ENCODE measurements at regions not wholly inside any gene's neighbourhood (a gene's known extent, or its start where the extent isn't known, plus 50 kb on each side); places are given as distances from the start of the nearest gene placed in this dataset.

DNA sequence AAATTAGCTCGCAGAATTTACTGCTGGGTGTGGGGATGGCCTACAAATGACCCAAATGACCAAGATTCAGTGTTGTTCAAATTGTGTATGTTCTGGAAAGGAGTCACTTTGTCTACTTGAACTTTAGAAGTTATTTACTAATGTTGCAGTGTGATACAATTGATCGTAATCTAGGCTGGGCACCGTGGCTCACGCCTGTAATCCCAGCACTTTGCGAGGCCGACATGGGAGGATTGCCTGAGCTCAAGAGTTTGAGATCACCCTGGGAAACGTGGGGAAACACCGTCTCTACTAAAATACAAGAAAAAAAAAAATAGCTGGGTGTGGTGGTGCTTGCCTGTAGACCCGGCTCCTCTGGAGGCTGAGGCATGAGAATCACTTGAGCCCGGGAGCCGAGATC, 57.6 kb upstream of the TMPRSS2 start:
- DNase-seq, result no peak

DNA sequence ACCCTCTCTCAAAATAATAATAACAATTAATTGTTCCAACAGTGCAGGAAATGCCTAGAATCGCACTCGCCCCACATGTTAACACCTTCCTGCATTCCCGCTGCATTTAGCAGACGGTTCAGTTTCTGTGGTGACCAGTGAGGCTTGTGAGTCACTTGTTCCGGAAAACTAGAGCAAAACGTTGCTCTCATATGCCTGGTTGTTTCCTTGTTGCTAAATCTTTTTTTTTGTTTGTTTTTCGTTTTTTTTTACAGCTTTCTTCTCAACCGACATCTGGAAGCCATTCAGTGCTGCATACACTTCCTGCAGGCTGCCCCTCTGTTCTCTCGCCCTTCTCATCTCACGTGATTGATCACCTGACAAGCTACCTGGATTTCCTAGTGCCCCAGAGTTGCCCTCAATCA, 56.9 kb upstream of the TMPRSS2 start:
- no peak for DNase-seq

DNA sequence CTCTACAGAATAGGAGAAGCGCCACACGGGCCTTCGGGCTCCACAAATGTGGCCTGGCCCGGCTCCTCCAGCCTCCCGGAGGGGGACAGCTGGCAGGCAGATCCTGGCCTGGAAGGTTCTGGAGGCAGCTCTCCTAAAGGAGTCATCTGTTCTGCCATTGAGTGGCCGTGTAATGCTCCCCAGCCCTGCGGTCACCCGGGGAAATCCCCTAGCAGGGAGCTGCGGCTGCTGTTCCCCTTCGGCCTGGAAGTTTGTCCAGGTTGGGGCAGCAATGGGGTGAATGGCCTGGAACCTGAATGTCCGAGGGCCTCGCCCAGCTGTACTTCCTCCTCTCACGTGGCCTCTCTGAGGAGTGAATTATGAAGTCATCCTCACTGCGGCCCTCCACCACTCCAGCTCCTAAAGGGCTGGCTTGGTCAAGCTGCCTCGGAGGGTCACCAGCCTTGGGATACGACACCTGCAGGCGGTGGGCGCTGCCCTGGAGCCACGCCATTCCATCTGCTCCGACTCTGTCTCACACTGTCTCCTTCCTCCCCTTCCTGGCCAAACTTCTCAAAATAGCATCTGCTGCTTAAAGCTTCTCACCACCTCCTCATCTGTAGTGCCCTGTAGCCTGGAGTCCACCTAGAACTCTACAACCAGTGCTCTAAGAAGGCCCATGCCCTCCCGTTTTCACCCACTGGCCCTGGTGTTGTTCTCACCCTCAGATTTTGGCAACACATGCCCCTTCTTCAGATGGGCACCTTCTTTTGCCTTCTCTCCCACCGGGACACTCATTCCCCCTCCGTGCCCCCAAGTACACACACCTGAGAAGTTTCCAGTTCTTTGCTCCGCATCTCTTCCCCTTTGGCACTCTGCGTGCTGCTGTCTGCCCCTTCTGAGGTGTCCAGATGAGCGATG, 54.4 kb upstream of the TMPRSS2 start:
- no peak for DNase-seq

DNA sequence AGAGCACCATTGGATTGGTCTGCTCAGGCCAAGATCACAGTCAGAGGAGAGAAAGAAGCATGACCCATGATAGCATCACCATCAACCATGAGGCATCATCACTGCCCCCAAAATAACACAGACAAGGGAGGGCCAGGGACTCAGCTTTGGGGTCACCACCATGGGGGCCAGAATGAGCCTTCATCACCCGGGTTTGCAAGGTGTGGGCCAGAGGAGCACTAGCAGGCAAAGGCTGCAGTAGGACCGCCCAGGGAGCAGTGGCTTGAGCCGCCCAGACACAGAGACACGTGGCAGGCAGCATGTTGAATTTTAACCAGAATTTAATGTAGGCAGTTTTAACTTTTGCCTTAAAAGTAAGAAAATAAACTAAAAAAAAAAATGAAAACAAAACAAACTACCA, 53.7 kb upstream of the TMPRSS2 start:
- DNase-seq, result no peak

DNA sequence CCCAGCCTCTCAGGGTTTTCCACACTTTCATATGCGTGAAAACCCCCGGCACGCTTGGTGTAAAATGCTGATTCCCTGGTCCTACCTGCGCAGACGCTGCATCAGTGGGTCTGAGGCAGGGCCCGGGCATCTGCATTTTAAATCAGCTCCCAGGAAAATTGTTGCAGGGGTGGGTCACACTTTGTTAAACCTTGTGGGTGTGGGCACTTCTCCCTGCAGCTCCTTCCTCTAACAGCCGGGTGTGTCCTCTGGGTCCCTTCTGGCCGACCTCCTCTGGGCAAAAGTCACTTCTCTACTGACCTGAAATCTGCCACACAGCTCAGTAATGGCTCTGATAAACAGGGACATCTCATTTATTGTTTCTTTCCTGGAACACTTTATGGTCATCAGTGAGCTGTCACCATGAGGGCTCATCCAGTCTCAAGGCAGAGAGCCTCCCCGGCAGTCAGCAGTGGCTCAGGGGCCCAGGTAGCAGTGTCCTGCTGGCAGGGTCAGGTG, 52.8 kb upstream of the TMPRSS2 start:
- DNase-seq, result no peak

DNA sequence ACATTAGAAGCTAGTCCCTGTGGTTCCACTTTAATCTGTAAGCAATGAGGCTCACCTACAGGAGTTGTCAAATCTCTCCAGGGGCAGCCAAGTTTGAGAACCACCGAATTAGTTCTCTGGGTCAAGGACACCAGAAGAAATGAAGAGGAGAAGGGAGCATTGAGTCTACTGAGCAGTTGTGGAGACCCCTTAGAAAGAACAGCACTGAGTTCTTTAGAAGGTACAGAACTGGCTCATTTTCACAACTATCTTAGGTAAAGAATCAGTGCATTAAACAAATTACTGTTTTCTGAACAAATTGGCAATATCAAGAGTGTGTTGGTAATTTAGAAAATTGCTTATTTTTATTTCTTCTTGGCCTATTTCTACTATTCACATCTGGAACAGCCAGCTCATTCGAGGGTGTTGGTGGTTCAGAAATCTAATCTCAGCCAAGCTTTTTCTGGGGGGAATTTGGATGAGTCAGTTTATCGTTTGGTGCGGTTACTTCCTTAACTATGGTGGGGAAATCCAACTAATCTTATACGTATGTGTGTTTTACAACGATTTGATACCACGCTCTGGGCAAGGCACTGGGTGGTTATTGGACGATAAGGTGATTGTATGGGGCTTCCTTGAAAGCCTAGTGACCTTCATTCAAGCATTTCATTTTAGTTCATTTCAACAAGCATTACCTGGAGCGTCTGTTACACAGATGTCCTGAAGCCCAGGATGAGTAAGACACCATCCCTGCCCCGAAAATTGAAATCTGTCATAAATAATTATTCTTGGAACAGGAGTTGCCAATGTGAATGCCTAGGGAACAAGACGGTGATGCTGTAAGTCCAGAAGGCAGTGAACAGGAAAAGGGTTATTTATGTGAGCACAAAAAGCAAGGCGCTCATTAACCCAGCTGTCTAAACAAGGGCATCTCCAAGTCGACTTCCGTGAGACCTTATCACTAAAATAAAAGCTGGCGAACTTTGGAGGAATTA, 52.0 kb upstream of the TMPRSS2 start:
- DNase-seq, result no peak

DNA sequence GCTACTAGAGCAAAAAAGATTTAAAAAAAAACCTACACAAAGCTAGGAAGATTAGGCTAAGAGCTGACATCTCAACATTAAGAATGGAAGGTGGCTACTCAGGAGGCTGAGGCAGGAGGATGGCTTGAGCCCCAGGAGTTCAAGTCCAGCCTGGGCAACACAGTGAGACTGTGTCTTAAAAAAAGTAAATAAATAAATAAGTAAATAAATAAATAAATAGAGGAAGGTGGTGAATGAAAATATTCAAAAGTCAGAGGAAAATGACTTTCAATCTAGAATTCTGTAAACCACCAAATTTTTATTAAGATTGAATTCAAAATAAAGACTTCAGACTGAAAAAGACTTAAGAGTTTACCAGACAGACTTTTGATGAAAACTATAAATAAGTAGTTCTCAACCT, 50.9 kb upstream of the TMPRSS2 start:
- DNase-seq, result no peak

DNA sequence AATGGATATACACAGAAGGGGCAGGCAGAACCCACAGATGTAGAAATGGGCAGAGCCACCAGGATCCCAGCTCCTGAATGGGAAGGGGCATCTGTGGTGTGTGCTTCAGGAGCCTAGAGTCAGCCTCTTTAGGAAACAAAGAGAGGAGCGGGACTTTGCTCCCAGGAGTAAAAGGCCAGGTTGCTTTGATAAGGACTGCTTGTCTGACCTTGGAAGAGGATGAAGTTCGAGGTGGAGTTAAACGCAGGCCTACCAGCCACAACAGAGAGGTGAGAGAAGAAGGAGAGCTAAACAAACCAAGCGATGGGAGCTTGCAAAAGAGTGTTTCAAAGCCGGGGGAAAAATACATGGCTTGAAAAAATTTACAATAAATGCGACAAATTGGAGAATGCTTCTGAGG, 49.9 kb upstream of the TMPRSS2 start:
- DNase-seq, result no peak
